ENCODE measurements at regions not wholly inside any gene's neighbourhood (a gene's known extent, or its start where the extent isn't known, plus 50 kb on each side); places are given as distances from the start of the nearest gene placed in this dataset.

GRCh38 chr5:159620853-159621540 lies 290.7 kb upstream of the IL12B start:
- TF ChIP-seq MYC (IDR thresholded peaks at IDR 0.05; ENCODE audit: low read depth, low read length) (no peak), CTCF (IDR thresholded peaks at IDR 0.05; ENCODE audit: low read depth, low read length) (no peak), POLR2A (IDR thresholded peaks at IDR 0.05; ENCODE audit: extremely low read depth, insufficient read length) (no peak)
- TF ChIP-seq, protein P1, sequence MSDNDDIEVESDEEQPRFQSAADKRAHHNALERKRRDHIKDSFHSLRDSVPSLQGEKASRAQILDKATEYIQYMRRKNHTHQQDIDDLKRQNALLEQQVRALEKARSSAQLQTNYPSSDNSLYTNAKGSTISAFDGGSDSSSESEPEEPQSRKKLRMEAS (IDR thresholded peaks at IDR 0.05; ENCODE audit: low read depth, low read length), result no peak
- no peak for DNase-seq (ENCODE audit: low read depth)
- H3K4me3 ChIP-seq (ENCODE audit: low read depth, low read length), result no peak overlapping the region

GRCh38 chr5:159628703-159629102 lies 287.6 kb upstream of the ADRA1B start:
- no peak overlapping the region for H3K4me3 ChIP-seq (ENCODE audit: low read depth, low read length)
- no peak for DNase-seq (ENCODE audit: low read depth)
- TF ChIP-seq, protein P1 (IDR thresholded peaks at IDR 0.05; ENCODE audit: low read depth, low read length), result no peak
- no peak for TF ChIP-seq CTCF (IDR thresholded peaks at IDR 0.05; ENCODE audit: low read depth, low read length)
- no peak for TF ChIP-seq MYC (IDR thresholded peaks at IDR 0.05; ENCODE audit: low read depth, low read length)
- TF ChIP-seq POLR2A (IDR thresholded peaks at IDR 0.05; ENCODE audit: extremely low read depth, insufficient read length), result no peak

DNA sequence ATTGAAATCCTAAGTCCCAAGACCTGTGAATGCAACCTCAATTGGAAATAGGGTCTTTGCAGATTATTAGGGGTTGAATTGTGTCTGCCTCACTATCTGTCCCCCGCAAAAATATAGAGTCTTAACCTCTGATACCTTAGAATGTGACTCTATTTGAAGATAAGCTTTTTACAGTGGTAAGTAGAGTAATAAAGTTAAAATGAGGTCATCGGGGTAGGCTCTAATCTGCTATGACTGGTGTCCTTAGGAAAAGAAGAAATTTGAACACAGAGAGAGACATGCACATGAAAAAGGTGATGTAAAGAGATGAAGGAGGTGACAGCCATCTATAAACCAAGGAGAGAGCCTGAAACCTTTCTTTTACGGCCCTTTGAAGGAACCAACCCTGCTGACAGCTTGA lies 287.1 kb upstream of the ADRA1B start:
- TF ChIP-seq, protein P1 (IDR thresholded peaks at IDR 0.05; ENCODE audit: low read depth, low read length), result no peak
- no peak for TF ChIP-seq MYC (IDR thresholded peaks at IDR 0.05; ENCODE audit: low read depth, low read length)
- TF ChIP-seq CTCF (IDR thresholded peaks at IDR 0.05; ENCODE audit: low read depth, low read length), result no peak
- TF ChIP-seq POLR2A (IDR thresholded peaks at IDR 0.05; ENCODE audit: extremely low read depth, insufficient read length), result no peak
- DNase-seq (ENCODE audit: low read depth), result no peak
- H3K4me3 ChIP-seq (ENCODE audit: low read depth, low read length), result no peak overlapping the region

- DNase-seq (ENCODE audit: low read depth), result no peak
- no peak overlapping the region for H3K4me3 ChIP-seq (ENCODE audit: low read depth, low read length)
- TF ChIP-seq MYC (IDR thresholded peaks at IDR 0.05; ENCODE audit: low read depth, low read length), result no peak
- TF ChIP-seq POLR2A (IDR thresholded peaks at IDR 0.05; ENCODE audit: extremely low read depth, insufficient read length), result no peak
- TF ChIP-seq CTCF (IDR thresholded peaks at IDR 0.05; ENCODE audit: low read depth, low read length), result no peak
- TF ChIP-seq, protein P1 (IDR thresholded peaks at IDR 0.05; ENCODE audit: low read depth, low read length), result no peak
Measured at GRCh38 chr5:159630545-159630944, 285.7 kb upstream of the ADRA1B start.

DNA sequence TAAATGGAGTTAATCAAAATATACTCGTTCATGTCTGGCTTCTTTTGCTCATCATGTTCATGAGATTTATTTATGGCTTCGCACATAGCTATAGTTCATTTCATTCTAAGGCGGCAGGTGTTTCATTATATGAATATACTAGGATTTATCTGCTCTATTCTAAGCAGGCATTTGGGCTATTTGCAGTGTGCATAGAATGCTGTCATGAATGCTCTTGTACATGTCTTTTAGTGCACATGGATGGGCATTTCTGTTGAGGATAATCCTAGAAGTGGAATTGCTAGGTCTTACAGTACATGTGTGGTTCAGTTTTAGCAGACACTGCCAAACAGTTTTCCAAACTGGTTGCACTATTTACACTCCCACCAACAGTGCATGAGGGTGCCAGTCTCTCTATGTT lies 285.3 kb upstream of the ADRA1B start:
- no peak overlapping the region for H3K4me3 ChIP-seq (ENCODE audit: low read depth, low read length)
- TF ChIP-seq MYC (IDR thresholded peaks at IDR 0.05; ENCODE audit: low read depth, low read length) (no peak), CTCF (IDR thresholded peaks at IDR 0.05; ENCODE audit: low read depth, low read length) (no peak), POLR2A (IDR thresholded peaks at IDR 0.05; ENCODE audit: extremely low read depth, insufficient read length) (no peak)
- TF ChIP-seq, protein P1 (IDR thresholded peaks at IDR 0.05; ENCODE audit: low read depth, low read length), result no peak
- no peak for DNase-seq (ENCODE audit: low read depth)
